ENCODE measurements at regions not wholly inside any gene's neighbourhood (a gene's known extent, or its start where the extent isn't known, plus 50 kb on each side); places are given as distances from the start of the nearest gene placed in this dataset.

- Histone ChIP-seq H2AFZ (ENCODE audit: low read length) (no peak overlapping the region), H3K4me3 (ENCODE audit: low read length) (no peak overlapping the region), H4K20me1 (ENCODE audit: insufficient read depth, low read length) (no peaks in the 10 kb centered on the region), H3F3A (ENCODE audit: insufficient read depth, low read length) (no peaks in the 10 kb centered on the region), H3K4me2 (ENCODE audit: low read depth, low read length) (no peak overlapping the region), H3K9me2 (replicated peaks; ENCODE audit: insufficient read depth, low read length) (no peaks in the 10 kb centered on the region), H3K27ac (ENCODE audit: low read length) (no peak overlapping the region), H3K79me2 (ENCODE audit: low read length) (no peaks in the 10 kb centered on the region), H3K9me3 (replicated peaks; ENCODE audit: insufficient read depth, low read length) (no peaks in the 10 kb centered on the region), H3K9ac (ENCODE audit: low read length) (no peak overlapping the region), H3K4me1 (ENCODE audit: low read length) (no peaks in the 10 kb centered on the region), H3K36me3 (replicated peaks; ENCODE audit: insufficient read depth, low read length) (no peaks in the 10 kb centered on the region), H3K27me3 (replicated peaks; ENCODE audit: insufficient read depth, low read length) (no peaks in the 10 kb centered on the region)
- DNase-seq = no peak
- TF ChIP-seq EZH2phosphoT487 (IDR thresholded peaks at IDR 0.05; ENCODE audit: low read length) = no peak
- no peak for TF ChIP-seq CTCF (IDR thresholded peaks at IDR 0.05; ENCODE audit: low read length)
- no peak for TF ChIP-seq EZH2 (optimal IDR thresholded peaks at IDR 0.05; ENCODE audit: low read depth, low read length)
Measured at GRCh38 chr2:129768485-129769184, 210.8 kb upstream of the RAB6C start.

GRCh38 chr2:129769185-129769991 is 210.1 kb upstream of the RAB6C start:
- Histone ChIP-seq H3K4me3 (ENCODE audit: low read length) (no peak overlapping the region), H2AFZ (ENCODE audit: low read length) (no peak overlapping the region), H4K20me1 (ENCODE audit: insufficient read depth, low read length) (no peaks in the 10 kb centered on the region), H3K27me3 (replicated peaks; ENCODE audit: insufficient read depth, low read length) (no peaks in the 10 kb centered on the region), H3K79me2 (ENCODE audit: low read length) (no peaks in the 10 kb centered on the region), H3K27ac (ENCODE audit: low read length) (no peak overlapping the region), H3F3A (ENCODE audit: insufficient read depth, low read length) (no peaks in the 10 kb centered on the region), H3K9me2 (replicated peaks; ENCODE audit: insufficient read depth, low read length) (no peaks in the 10 kb centered on the region), H3K9ac (ENCODE audit: low read length) (no peak overlapping the region), H3K4me2 (ENCODE audit: low read depth, low read length) (no peak overlapping the region), H3K4me1 (ENCODE audit: low read length) (no peaks in the 10 kb centered on the region), H3K9me3 (replicated peaks; ENCODE audit: insufficient read depth, low read length) (no peaks in the 10 kb centered on the region), H3K36me3 (replicated peaks; ENCODE audit: insufficient read depth, low read length) (no peaks in the 10 kb centered on the region)
- DNase-seq = no peak
- TF ChIP-seq EZH2phosphoT487 (IDR thresholded peaks at IDR 0.05; ENCODE audit: low read length) (no peak), EZH2 (optimal IDR thresholded peaks at IDR 0.05; ENCODE audit: low read depth, low read length) (no peak), CTCF (IDR thresholded peaks at IDR 0.05; ENCODE audit: low read length) (no peak)

- H3F3A ChIP-seq (ENCODE audit: insufficient read depth, low read length) = no peaks in the 10 kb centered on the region
Measured at GRCh38 chr2:129771418-129772189, 207.9 kb upstream of the RAB6C start.

More at GRCh38 chr2:129771418-129772189, 207.9 kb upstream of the RAB6C start:
- no peak overlapping the region for H2AFZ ChIP-seq (ENCODE audit: low read length)
- no peaks in the 10 kb centered on the region for H3K4me1 ChIP-seq (ENCODE audit: low read length)
- no peaks in the 10 kb centered on the region for H3K79me2 ChIP-seq (ENCODE audit: low read length)
- H3K36me3 ChIP-seq (replicated peaks; ENCODE audit: insufficient read depth, low read length) = no peaks in the 10 kb centered on the region
- no peak overlapping the region for H3K9ac ChIP-seq (ENCODE audit: low read length)
- H3K4me2 ChIP-seq (ENCODE audit: low read depth, low read length) = no peak overlapping the region
- DNase-seq = no peak
- no peaks in the 10 kb centered on the region for H3K9me3 ChIP-seq (replicated peaks; ENCODE audit: insufficient read depth, low read length)
- no peak for TF ChIP-seq EZH2 (optimal IDR thresholded peaks at IDR 0.05; ENCODE audit: low read depth, low read length)
- TF ChIP-seq CTCF (IDR thresholded peaks at IDR 0.05; ENCODE audit: low read length) = no peak
- TF ChIP-seq EZH2phosphoT487 (IDR thresholded peaks at IDR 0.05; ENCODE audit: low read length) = no peak
- no peaks in the 10 kb centered on the region for H3K9me2 ChIP-seq (replicated peaks; ENCODE audit: insufficient read depth, low read length)
- no peak overlapping the region for H3K27ac ChIP-seq (ENCODE audit: low read length)
- H3K4me3 ChIP-seq (ENCODE audit: low read length) = no peak overlapping the region
- no peaks in the 10 kb centered on the region for H4K20me1 ChIP-seq (ENCODE audit: insufficient read depth, low read length)
- no peaks in the 10 kb centered on the region for H3K27me3 ChIP-seq (replicated peaks; ENCODE audit: insufficient read depth, low read length)
